ENCODE measurements at regions not wholly inside any gene's neighbourhood (a gene's known extent, or its start where the extent isn't known, plus 50 kb on each side); places are given as distances from the start of the nearest gene placed in this dataset.

DNA sequence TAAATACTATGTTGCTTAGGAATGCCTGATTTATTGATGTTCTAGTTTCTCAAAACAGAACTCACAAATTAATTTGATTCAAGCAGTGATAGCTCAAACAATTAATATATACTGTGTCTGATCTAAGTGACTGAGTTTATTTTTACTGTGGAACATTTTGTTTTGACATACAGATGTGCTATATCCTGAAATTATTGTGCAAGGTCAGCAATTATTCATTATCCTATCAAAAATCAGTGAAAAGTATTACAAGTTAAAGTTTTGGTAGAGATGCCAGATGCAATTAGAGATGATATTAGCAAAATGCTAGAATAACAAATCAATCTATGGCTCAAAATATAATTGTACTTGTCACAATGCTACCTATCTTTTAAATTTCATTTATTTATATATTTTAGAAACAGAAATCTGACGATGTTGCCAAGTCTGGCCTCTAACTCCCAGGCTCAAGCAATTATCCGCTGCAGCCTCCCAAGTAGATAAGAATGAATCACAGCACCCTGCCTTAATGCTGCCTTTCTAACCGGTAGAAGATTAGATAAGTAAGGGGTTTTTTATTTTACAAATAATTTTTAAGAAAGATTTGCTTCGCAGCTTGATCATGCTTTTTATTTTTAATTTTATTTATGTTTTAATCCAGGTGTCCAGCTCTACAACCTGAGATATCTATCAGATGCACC lies 825.5 kb upstream of the NDST4 start:
- no peak for TF ChIP-seq TCF12 (IDR thresholded peaks at IDR 0.05; ENCODE audit: low read depth)

DNA sequence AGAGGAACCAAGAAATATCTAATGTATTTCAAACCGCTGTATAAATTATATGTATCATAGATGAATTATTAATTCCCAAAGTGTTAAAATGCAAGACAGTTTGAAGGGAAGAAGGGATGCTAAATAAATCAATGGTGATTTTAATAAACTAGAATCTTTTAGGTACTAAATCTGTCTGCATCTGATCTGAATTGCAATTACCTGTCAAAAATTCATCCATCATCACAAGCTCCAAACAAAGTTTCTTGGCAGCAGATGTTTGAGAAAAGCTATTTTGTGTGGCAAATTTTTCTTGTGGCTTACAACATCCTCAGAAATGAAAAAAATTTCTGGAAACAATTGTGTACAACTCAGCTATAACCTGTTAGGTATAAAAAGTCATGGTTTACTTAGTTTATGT lies 816.0 kb upstream of the NDST4 start:
- TF ChIP-seq ZBTB7A (IDR thresholded peaks at IDR 0.05; ENCODE audit: low read depth) (no peak), CREB1 (IDR thresholded peaks at IDR 0.05; ENCODE audit: low read depth) (no peak), YY1 (IDR thresholded peaks at IDR 0.05; ENCODE audit: low read depth) (no peak), TEAD4 (IDR thresholded peaks at IDR 0.05) (no peak), TCF12 (IDR thresholded peaks at IDR 0.05; ENCODE audit: low read depth) (no peak), NFIC (IDR thresholded peaks at IDR 0.05) (no peak), FOXM1 (IDR thresholded peaks at IDR 0.05; ENCODE audit: borderline replicate concordance, low read depth) (no peak), CEBPB (IDR thresholded peaks at IDR 0.05) (no peak), EGR1 (IDR thresholded peaks at IDR 0.05) (no peak), EP300 (IDR thresholded peaks at IDR 0.05; ENCODE audit: borderline replicate concordance) (no peak), TAF1 (IDR thresholded peaks at IDR 0.05; ENCODE audit: low read depth) (no peak), MAX (IDR thresholded peaks at IDR 0.05) (no peak), REST (IDR thresholded peaks at IDR 0.05; ENCODE audit: low read depth) (no peak), RAD21 (IDR thresholded peaks at IDR 0.05; ENCODE audit: low read depth) (no peak)

DNA sequence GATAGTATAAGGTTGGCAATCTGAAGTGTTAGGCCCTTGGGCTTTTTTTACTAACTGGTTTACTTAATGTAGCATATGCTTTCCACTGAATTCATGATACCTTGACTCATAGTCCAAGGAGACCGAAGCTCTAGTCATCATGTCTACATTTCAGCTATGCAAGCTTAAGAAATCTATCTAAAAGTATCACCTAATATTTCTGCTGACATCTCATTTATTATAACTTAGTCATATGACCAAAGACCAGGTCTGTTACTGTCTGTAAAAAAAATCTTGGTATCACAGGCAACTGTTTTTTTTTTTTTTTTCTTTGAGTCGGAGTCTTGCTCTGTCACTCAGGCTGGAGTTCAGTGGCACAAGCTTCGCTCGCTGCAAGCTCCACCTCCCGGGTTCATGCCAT lies 814.0 kb upstream of the NDST4 start:
- TF ChIP-seq CREB1 (IDR thresholded peaks at IDR 0.05; ENCODE audit: low read depth) (no peak), TEAD4 (IDR thresholded peaks at IDR 0.05) (no peak), CEBPB (IDR thresholded peaks at IDR 0.05) (no peak), FOXM1 (IDR thresholded peaks at IDR 0.05; ENCODE audit: borderline replicate concordance, low read depth) (no peak), TAF1 (IDR thresholded peaks at IDR 0.05; ENCODE audit: low read depth) (no peak), EP300 (IDR thresholded peaks at IDR 0.05; ENCODE audit: borderline replicate concordance) (no peak)

GRCh38 chr4:115923152-115923551 lies 809.7 kb upstream of the NDST4 start:
- TF ChIP-seq CREB1 (IDR thresholded peaks at IDR 0.05; ENCODE audit: low read depth) (no peak), EP300 (IDR thresholded peaks at IDR 0.05; ENCODE audit: borderline replicate concordance) (no peak), TCF12 (IDR thresholded peaks at IDR 0.05; ENCODE audit: low read depth) (no peak), CEBPB (IDR thresholded peaks at IDR 0.05) (no peak), ZBTB7A (IDR thresholded peaks at IDR 0.05; ENCODE audit: low read depth) (no peak), NFIC (IDR thresholded peaks at IDR 0.05) (no peak), RAD21 (IDR thresholded peaks at IDR 0.05; ENCODE audit: low read depth) (no peak), USF1 (IDR thresholded peaks at IDR 0.05) (no peak), TAF1 (IDR thresholded peaks at IDR 0.05; ENCODE audit: low read depth) (no peak), YY1 (IDR thresholded peaks at IDR 0.05; ENCODE audit: low read depth) (no peak), FOXM1 (IDR thresholded peaks at IDR 0.05; ENCODE audit: borderline replicate concordance, low read depth) (no peak), MAX (IDR thresholded peaks at IDR 0.05) (no peak), REST (IDR thresholded peaks at IDR 0.05; ENCODE audit: low read depth) (no peak), TEAD4 (IDR thresholded peaks at IDR 0.05) (no peak), EGR1 (IDR thresholded peaks at IDR 0.05) (no peak)

DNA sequence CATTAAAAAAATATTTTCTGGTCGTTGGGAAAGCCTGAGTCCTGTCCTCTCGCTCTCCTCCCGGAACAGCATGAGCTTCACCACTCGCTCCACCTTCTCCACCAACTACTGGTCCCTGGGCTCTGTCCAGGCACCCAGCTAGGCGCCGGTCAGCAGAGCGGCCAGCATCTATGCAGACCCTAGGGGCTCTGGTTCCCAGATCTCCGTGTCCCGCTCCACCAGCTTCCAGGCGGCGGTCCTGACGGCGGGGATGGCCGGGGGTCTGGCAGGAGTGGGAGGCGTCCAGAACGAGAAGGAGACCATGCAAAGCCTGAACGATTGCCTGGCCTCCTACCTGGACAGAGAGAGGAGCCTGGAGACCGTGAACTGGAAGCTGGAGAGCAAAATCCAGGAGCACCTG lies 807.2 kb upstream of the NDST4 start:
- TF ChIP-seq NFIC (IDR thresholded peaks at IDR 0.05) (no peak), EGR1 (IDR thresholded peaks at IDR 0.05) (no peak), REST (IDR thresholded peaks at IDR 0.05; ENCODE audit: low read depth) (no peak), YY1 (IDR thresholded peaks at IDR 0.05; ENCODE audit: low read depth) (no peak), USF1 (IDR thresholded peaks at IDR 0.05) (no peak), RAD21 (IDR thresholded peaks at IDR 0.05; ENCODE audit: low read depth) (no peak), FOXM1 (IDR thresholded peaks at IDR 0.05; ENCODE audit: borderline replicate concordance, low read depth) (no peak), TAF1 (IDR thresholded peaks at IDR 0.05; ENCODE audit: low read depth) (no peak), CREB1 (IDR thresholded peaks at IDR 0.05; ENCODE audit: low read depth) (no peak), CEBPB (IDR thresholded peaks at IDR 0.05) (no peak), ZBTB7A (IDR thresholded peaks at IDR 0.05; ENCODE audit: low read depth) (no peak), TEAD4 (IDR thresholded peaks at IDR 0.05) (no peak), EP300 (IDR thresholded peaks at IDR 0.05; ENCODE audit: borderline replicate concordance) (no peak), MAX (IDR thresholded peaks at IDR 0.05) (no peak), TCF12 (IDR thresholded peaks at IDR 0.05; ENCODE audit: low read depth) (no peak)
